ENCODE measurements at regions not wholly inside any gene's neighbourhood (a gene's known extent, or its start where the extent isn't known, plus 50 kb on each side); places are given as distances from the start of the nearest gene placed in this dataset.

DNA sequence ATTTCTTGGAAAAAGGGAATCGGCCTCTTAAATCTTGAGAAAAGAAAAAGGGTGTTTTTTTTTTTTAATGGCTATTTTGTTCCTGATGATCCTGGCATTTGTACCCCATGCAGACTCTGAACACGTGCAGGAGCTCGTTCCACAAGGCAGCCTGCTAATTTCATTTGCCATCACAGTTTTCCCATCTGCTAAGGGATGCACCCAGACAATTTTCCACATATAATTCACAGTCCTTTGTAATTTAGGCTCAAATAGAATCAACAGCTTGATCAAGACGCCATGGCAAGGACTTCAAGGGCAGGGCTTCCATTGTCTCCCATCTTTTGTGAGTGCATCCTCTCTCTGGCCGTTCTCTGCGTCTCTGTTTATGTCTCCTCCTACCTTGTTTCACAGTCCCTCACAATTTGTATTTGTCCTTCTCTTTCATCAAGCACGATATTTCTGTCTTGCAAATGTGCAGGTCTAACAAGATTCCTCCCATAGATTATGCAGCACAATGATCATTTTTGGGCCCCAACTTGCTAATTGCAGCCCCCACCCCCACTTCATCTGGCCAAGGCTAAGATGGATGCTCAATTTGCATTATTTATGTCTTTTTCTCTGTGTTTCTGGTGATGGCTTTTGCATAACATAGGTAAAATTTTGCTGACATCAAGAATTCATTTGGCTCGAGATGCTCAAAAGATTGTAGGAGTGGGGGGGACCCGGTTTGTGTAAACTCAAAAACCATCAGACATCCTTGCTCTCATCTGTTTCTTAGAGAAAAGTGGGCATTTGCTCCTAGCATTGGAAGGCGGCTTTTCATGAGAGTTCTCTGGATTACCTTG is 356.0 kb upstream of the NPVF start:
- TF ChIP-seq YY1 (IDR thresholded peaks at IDR 0.05; ENCODE audit: insufficient read depth, insufficient read length), result no peak
- no peak for TF ChIP-seq ZNF274 (IDR thresholded peaks at IDR 0.05; ENCODE audit: low read depth, low read length)

Data from NT2/D1 (cell line).